Panc1 (cell line): ENCODE measurements at regions not wholly inside any gene's neighbourhood (a gene's known extent, or its start where the extent isn't known, plus 50 kb on each side); places are given as distances from the start of the nearest gene placed in this dataset.

ENCODE experiments used
- ATAC-seq: fragments of 200-7000 bp; cut with Tn5 transposase; 2 replicates; pipeline ENCODE4 v1.9.1; 2020; ENCODE audit warnings: mild to moderate bottlenecking, moderate library complexity
- BruUV-seq: library from RNA; stranded (reverse); fragments of 400-500 nt; replicated peaks from 2 replicates; lab custom pipeline; 2021; lab: Mats Ljungman, UMichigan
- CTCF ChIA-PET: fragments of 300-600 bp; sonication (Branson Sonifier 250); formaldehyde crosslinking; loops from one replicate; lab custom pipeline; 2022; ENCODE audit warnings: antibody characterized with exemption; lab: Charles Lee
- POLR2A ChIA-PET: fragments of 300-600 bp; sonication (Branson Sonifier 250); formaldehyde crosslinking; loops from one replicate; lab custom pipeline; 2022; ENCODE audit warnings: antibody characterized with exemption; lab: Charles Lee
- DNase-seq: peaks from one replicate; pipeline ENCODE4 v3.0.0-alpha.2; 2010; ENCODE audit warnings: low read depth, low spot score
- H3K27ac ChIP-seq: 2 replicates; pipeline ENCODE4 v1.5.1; 2011; ENCODE audit warnings: mild to moderate bottlenecking, low read length, inconsistent platforms
- H3K27me3 ChIP-seq: fragments of 200-500 bp; sonication (Bioruptor generic); 2 replicates; pipeline ENCODE4 v1.6.0; 2014; ENCODE audit warnings: low read length, inconsistent platforms; ENCODE audit not compliant: control insufficient read depth, insufficient read depth
- H3K36me3 ChIP-seq: fragments of 200-500 bp; sonication (Bioruptor generic); 2 replicates; pipeline ENCODE4 v1.5.1; 2014; ENCODE audit warnings: inconsistent platforms, mild to moderate bottlenecking, low read length, moderate library complexity; ENCODE audit not compliant: control insufficient read depth, insufficient read depth
- H3K4me1 ChIP-seq: 2 replicates; pipeline ENCODE4 v1.5.1; 2011; ENCODE audit warnings: inconsistent platforms, mild to moderate bottlenecking, low read length, moderate library complexity; ENCODE audit not compliant: control insufficient read depth, insufficient read depth
- H3K4me3 ChIP-seq, 2 experiments: 2 replicates each; pipeline ENCODE4 v1.5.1; 2011 to 2012; ENCODE audit warnings: low read depth in 2 of 2, low read length in 2 of 2, mild to moderate bottlenecking in 2 of 2, inconsistent platforms in 1 of 2, moderate library complexity in 1 of 2
- H3K9me3 ChIP-seq: fragments of 200-500 bp; sonication (Bioruptor generic); 2 replicates; pipeline ENCODE4 v1.5.1; 2014; ENCODE audit warnings: low read depth, mild to moderate bottlenecking, inconsistent platforms, low read length, moderate library complexity; ENCODE audit not compliant: control insufficient read depth, insufficient read depth
- POLR2AphosphoS5 ChIP-seq: IDR thresholded peaks from 2 replicates; pipeline ENCODE4 v1.6.1; 2012; ENCODE audit warnings: mild to moderate bottlenecking, low read depth, low read length, moderate library complexity
- REST ChIP-seq, 2 experiments: IDR thresholded peaks; 2 replicates each; pipeline ENCODE4 v1.6.1; 2011 to 2012; ENCODE audit warnings: low read depth in 2 of 2, control low read depth in 1 of 2, low read length in 1 of 2, mild to moderate bottlenecking in 1 of 2, moderate library complexity in 1 of 2; ENCODE audit not compliant: insufficient read depth in 1 of 2
- SIN3A ChIP-seq: IDR thresholded peaks from 2 replicates; pipeline ENCODE4 v1.6.1; 2012; ENCODE audit warnings: low read depth, mild to moderate bottlenecking, low read length, moderate library complexity, borderline replicate concordance; ENCODE audit not compliant: insufficient read depth
- TCF7L2 ChIP-seq: IDR thresholded peaks from 2 replicates; pipeline ENCODE4 v1.6.1; 2011; ENCODE audit warnings: mild to moderate bottlenecking, low read depth, low read length, inconsistent platforms
- in situ Hi-C: cut with HindIII; loops from 2 replicates; pipeline ENCODE4 v1.10.0; 2016; ENCODE audit warnings: low sequenced_read_pairs, low pct_unique_long_range_greater_than_20kb
- intact Hi-C: fragments of 100-400 bp; cut with micrococcal nuclease; formaldehyde crosslinking; loops from one replicate; pipeline ENCODE4 v1.10.0; 2022; ENCODE audit not compliant: unreplicated experiment
- TF ChIP-seq, protein P1 (sequence below): fragments of 450-650 bp; IDR thresholded peaks from 2 replicates; pipeline ENCODE4 v1.5.1; 2017; ENCODE audit warnings: mild to moderate bottlenecking

DNA sequence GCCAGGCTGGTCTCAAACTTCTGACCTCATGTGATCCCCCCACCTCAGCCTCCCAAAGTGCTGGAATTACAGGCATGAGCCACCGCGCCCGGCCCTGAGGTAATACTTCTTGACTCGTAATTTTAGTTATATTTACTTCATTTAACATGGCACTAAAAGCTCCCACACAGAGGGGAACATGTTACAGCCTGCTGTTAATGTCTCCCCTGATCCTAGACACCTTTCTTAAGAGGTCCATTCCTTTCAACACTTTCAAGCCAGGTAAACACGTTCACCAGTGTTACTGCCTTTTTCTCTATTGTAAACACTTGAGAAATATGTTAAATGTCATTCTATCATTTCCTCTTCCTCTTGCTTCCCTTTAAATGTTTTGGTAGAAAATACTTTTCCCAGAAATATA is 161.4 kb downstream of the METTL4 start:
- H3K4me1 ChIP-seq: no peaks in the 10 kb centered on the region
- no peaks in the 10 kb centered on the region for H3K27me3 ChIP-seq
- no peak overlapping the region for H3K4me3 ChIP-seq
- ChIA-PET CTCF (no interaction called here), POLR2A (no interaction called here)
- no peak for DNase-seq
- BruUV-seq: no TSS peak
- in situ Hi-C loops (no loop called here), intact Hi-C loops (no loop called here)
- H3K36me3 ChIP-seq: no peaks in the 10 kb centered on the region; the same call in 1 of the 2 replicates
- TF ChIP-seq, protein P1, sequence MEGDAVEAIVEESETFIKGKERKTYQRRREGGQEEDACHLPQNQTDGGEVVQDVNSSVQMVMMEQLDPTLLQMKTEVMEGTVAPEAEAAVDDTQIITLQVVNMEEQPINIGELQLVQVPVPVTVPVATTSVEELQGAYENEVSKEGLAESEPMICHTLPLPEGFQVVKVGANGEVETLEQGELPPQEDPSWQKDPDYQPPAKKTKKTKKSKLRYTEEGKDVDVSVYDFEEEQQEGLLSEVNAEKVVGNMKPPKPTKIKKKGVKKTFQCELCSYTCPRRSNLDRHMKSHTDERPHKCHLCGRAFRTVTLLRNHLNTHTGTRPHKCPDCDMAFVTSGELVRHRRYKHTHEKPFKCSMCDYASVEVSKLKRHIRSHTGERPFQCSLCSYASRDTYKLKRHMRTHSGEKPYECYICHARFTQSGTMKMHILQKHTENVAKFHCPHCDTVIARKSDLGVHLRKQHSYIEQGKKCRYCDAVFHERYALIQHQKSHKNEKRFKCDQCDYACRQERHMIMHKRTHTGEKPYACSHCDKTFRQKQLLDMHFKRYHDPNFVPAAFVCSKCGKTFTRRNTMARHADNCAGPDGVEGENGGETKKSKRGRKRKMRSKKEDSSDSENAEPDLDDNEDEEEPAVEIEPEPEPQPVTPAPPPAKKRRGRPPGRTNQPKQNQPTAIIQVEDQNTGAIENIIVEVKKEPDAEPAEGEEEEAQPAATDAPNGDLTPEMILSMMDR: no peak
- TF ChIP-seq REST (IDR thresholded peaks at IDR 0.05; ENCODE audit: insufficient read depth in 1 of 2, low read depth in 2 of 2, low read length in 1 of 2): no peak
- no peak for TF ChIP-seq POLR2AphosphoS5
- TF ChIP-seq TCF7L2: no peak
- TF ChIP-seq SIN3A: no peak
- no peaks in the 10 kb centered on the region for H3K9me3 ChIP-seq
- H3K27ac ChIP-seq: no peak overlapping the region
- no peak for ATAC-seq

- ChIA-PET POLR2A (no interaction called here), CTCF (interaction anchor here (0.6 kb wide), 1 partner anchor 131 kb away, joined by 3 read pairs; no protein-coding TSS in a partner anchor)
- no peak for ATAC-seq
- TF ChIP-seq TCF7L2: no peak
- TF ChIP-seq, protein P1: no peak
- no peak for TF ChIP-seq REST (IDR thresholded peaks at IDR 0.05; ENCODE audit: insufficient read depth in 1 of 2, low read depth in 2 of 2, low read length in 1 of 2)
- no peak for TF ChIP-seq POLR2AphosphoS5
- no peak for TF ChIP-seq SIN3A
- Histone ChIP-seq H3K4me3 (no peak overlapping the region), H3K9me3 (no peaks in the 10 kb centered on the region), H3K27ac (no peak overlapping the region), H3K36me3 (no peaks in the 10 kb centered on the region; the same call in 1 of the 2 replicates), H3K27me3 (no peaks in the 10 kb centered on the region), H3K4me1 (no peaks in the 10 kb centered on the region)
- BruUV-seq: no TSS peak
- intact Hi-C loops (no loop called here), in situ Hi-C loops (no loop called here)
- DNase-seq: no peak
These were observed 160.6 kb downstream of the METTL4 start for GRCh38 chr18:2410688-2411087.
